ENCODE measurements at regions not wholly inside any gene's neighbourhood (a gene's known extent, or its start where the extent isn't known, plus 50 kb on each side); places are given as distances from the start of the nearest gene placed in this dataset.

GRCh38 chr6:104607501-104607900, 252.2 kb downstream of the HACE1 start (continued):
- TF ChIP-seq REPIN1 (CRISPR knock-in tag; IDR thresholded peaks at IDR 0.05; ENCODE audit: borderline replicate concordance, low read depth) (no peak), ZNF501 (CRISPR knock-in tag; IDR thresholded peaks at IDR 0.05) (no peak)

GRCh38 chr6:104606361-104606760, 253.4 kb downstream of the HACE1 start:
- Histone ChIP-seq H3K4me1 (ENCODE audit: insufficient read depth, low read length) (no peaks in the 10 kb centered on the region), H3K79me2 (ENCODE audit: insufficient read depth, low read length) (no peaks in the 10 kb centered on the region), H4K20me1 (ENCODE audit: insufficient read depth, low read length) (no peaks in the 10 kb centered on the region), H3K9me3 (ENCODE audit: low read length) (no peaks in the 10 kb centered on the region), H3K36me3 (replicated peaks in 1 of 2; ENCODE audit: control insufficient read depth in 1 of 2, insufficient read depth in 2 of 2, low read length in 2 of 2) (no peaks in the 10 kb centered on the region), H2AFZ (ENCODE audit: low read length) (no peak overlapping the region), H3K27ac (ENCODE audit: extremely low read length, insufficient read depth, low read length) (no peak overlapping the region), H3K27me3 (ENCODE audit: control insufficient read depth in 1 of 2, insufficient read depth in 2 of 2, low read length in 2 of 2) (no peaks in the 10 kb centered on the region), H3K4me2 (ENCODE audit: low read depth, low read length) (no peak overlapping the region), H3K9ac (ENCODE audit: insufficient read depth, low read depth, low read length) (no peak overlapping the region), H3K4me3 (replicated peaks in 1 of 3; ENCODE audit: insufficient read depth in 1 of 3, low read depth in 2 of 3, low read length in 3 of 3) (no peak overlapping the region)
- no peak for TF ChIP-seq EZH2 (conservative IDR thresholded peaks at IDR 0.05; ENCODE audit: low read depth, low read length)
- no TSS peak for BruUV-seq (replicated peaks)
- 0% methylated on average over 1 of the region's 1 CpG for WGBS (ENCODE audit: low lambda C conversion rate)
- in situ Hi-C loops (cut with HindIII; ENCODE audit: extremely low pct_ligation_motif_present, low pct_unique_long_range_greater_than_20kb) = no loop called here
- FAIRE-seq = no peak
- DNase-seq (ENCODE audit: low spot score) = no peak
- ATAC-seq = no peak
- intact Hi-C loops (cut with micrococcal nuclease; ENCODE audit: unreplicated experiment) = no loop called here
- ChIA-PET CTCF (ENCODE audit: low intra/inter-chr PET ratio, low total read pairs) (no interaction called here), POLR2A (no interaction called here)

- FAIRE-seq (no peak), DNase-seq (ENCODE audit: low spot score) (no peak), ATAC-seq (no peak)
- WGBS (ENCODE audit: low lambda C conversion rate) = 0% methylated on average over 2 of the region's 2 CpGs
- ChIA-PET CTCF (ENCODE audit: low intra/inter-chr PET ratio, low total read pairs) (no interaction called here), POLR2A (no interaction called here)
- intact Hi-C loops (cut with micrococcal nuclease; ENCODE audit: unreplicated experiment) (no loop called here), in situ Hi-C loops (cut with HindIII; ENCODE audit: extremely low pct_ligation_motif_present, low pct_unique_long_range_greater_than_20kb) (no loop called here)
- no peaks in the 10 kb centered on the region for H3K36me3 ChIP-seq (replicated peaks in 1 of 2; ENCODE audit: control insufficient read depth in 1 of 2, insufficient read depth in 2 of 2, low read length in 2 of 2)
- H3K9me3 ChIP-seq (ENCODE audit: low read length) = no peaks in the 10 kb centered on the region
- no peaks in the 10 kb centered on the region for H3K79me2 ChIP-seq (ENCODE audit: insufficient read depth, low read length)
- no peak overlapping the region for H3K4me2 ChIP-seq (ENCODE audit: low read depth, low read length)
- no peak overlapping the region for H3K27ac ChIP-seq (ENCODE audit: extremely low read length, insufficient read depth, low read length)
- H3K4me1 ChIP-seq (ENCODE audit: insufficient read depth, low read length) = no peaks in the 10 kb centered on the region
- no peaks in the 10 kb centered on the region for H3K27me3 ChIP-seq (ENCODE audit: control insufficient read depth in 1 of 2, insufficient read depth in 2 of 2, low read length in 2 of 2)
- no peaks in the 10 kb centered on the region for H4K20me1 ChIP-seq (ENCODE audit: insufficient read depth, low read length)
- H3K4me3 ChIP-seq (replicated peaks in 1 of 3; ENCODE audit: insufficient read depth in 1 of 3, low read depth in 2 of 3, low read length in 3 of 3) = no peak overlapping the region
- no peak overlapping the region for H3K9ac ChIP-seq (ENCODE audit: insufficient read depth, low read depth, low read length)
- no peak overlapping the region for H2AFZ ChIP-seq (ENCODE audit: low read length)
- no TSS peak for BruUV-seq (replicated peaks)
- TF ChIP-seq KDM6A (CRISPR knock-in tag; IDR thresholded peaks at IDR 0.05; ENCODE audit: low read depth) (no peak), DNMT1 (CRISPR knock-in tag; IDR thresholded peaks at IDR 0.05) (no peak), ZNF703 (CRISPR knock-in tag; IDR thresholded peaks at IDR 0.05; ENCODE audit: borderline replicate concordance) (no peak), KLF11 (CRISPR knock-in tag; IDR thresholded peaks at IDR 0.05) (no peak), GATA4 (IDR thresholded peaks at IDR 0.05; ENCODE audit: borderline replicate concordance, low read depth) (no peak), THAP9 (CRISPR knock-in tag; IDR thresholded peaks at IDR 0.05; ENCODE audit: borderline replicate concordance) (no peak), JARID2 (CRISPR knock-in tag; IDR thresholded peaks at IDR 0.05; ENCODE audit: insufficient replicate concordance) (no peak), HOXA3 (CRISPR knock-in tag; IDR thresholded peaks at IDR 0.05) (no peak), ATAD3A (CRISPR knock-in tag; IDR thresholded peaks at IDR 0.05) (no peak)
Observed at GRCh38 chr6:104604685-104605084, 255.0 kb downstream of the HACE1 start.

Data from HepG2 (cell line).